Fibroblast of skin of back (primary cell): ENCODE measurements at regions not wholly inside any gene's neighbourhood (a gene's known extent, or its start where the extent isn't known, plus 50 kb on each side); places are given as distances from the start of the nearest gene placed in this dataset.
A peak's percentile ranks its signal among the peaks of the same experiment; 100 is the strongest.

Source experiments
- DNase-seq: peaks from one replicate; pipeline ENCODE4 v3.0.0-alpha.2; 2013

DNA sequence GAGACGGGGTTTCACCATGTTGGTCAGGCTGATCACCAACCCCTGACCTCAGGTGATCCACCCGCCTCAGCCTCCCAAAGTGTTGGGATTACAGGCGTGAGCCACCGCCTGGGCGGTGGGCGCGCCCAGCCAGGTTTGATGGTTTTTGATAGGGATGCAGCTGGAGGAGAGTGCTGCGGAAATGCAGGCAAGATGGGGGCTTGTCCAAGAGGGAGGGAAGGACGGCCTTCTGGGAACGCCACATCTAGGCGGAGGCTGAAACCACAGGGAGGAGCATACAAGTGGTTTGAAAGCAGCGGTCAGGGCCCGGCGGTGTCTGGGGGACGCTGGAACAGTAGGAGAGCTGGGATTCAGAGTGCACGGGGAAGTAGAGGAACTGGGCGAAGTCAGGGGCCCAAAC, 134.6 kb downstream of the VRK1 start:
- DNase-seq: no peak

DNA sequence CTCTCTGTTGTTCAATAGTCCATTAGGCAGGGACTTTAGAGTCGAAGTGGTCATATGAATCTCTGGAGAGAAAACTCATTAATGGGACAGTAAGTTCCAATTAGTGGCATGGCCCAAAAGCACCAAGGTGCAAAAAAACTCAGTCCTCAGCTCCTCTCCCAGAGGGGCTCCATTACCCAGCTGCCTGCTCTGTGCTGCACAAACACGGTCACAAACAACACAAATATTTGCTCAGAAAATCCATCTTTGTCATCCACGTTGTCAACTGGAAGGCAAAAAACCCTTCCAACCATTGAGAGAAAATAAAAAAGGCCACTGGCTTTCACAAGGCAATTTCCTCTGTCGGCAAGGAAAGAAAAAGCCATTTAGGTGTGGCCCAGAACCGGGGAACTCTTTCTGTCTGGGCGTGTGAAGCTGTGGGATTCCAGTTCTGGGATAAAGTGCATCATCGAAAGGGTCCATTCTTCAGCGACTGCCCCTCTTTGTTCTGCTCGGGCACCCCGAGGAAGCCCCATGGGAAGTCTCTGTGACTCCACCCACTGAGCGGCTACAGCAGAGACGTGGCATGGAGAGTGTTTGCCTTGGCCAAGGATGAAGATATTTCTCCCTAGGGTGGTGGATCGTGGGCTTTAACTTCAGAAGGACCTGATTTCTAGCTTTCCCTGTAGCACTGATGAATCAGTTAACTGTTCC, 137.6 kb downstream of the VRK1 start:
- no peak for DNase-seq

DNA sequence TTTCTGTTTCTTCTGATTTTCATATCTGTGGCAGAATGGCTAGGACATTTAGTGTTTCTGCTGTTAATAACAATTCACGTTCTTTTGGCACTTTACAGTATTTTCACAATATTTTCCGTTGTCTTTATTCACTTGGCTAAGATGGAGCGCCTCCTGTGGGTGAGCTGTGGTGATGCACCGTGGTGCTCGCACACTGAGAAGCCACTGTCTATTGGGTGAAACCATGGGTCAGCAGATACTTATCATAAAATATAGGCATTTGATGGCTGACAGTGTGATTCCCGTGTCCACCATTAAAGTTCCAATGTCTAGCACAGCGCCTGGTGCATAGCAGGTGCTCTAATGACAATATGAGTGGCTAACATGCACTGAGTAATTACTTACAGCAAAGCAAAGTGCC, 141.8 kb downstream of the VRK1 start:
- no peak for DNase-seq

DNA sequence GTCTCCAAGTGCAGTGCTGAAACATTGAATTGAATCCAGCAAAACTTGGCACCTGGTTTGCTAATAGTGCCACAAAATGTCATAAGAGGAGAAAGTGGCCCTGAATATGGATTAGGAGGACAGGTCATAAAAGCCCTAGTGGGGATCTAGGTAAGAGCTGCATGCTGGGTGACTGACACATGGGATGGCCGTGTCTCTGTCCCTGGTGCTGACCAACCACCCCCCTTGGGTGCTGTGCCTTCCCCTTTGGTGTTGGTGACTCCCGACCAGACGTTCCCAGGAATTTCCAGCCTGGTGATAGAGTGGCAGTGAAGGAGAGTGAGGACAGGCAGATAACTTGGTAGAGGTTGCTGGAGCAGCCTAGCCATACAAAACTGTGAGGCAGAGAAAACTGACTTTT, 142.8 kb downstream of the VRK1 start:
- peak; percentile 8 for DNase-seq

DNA sequence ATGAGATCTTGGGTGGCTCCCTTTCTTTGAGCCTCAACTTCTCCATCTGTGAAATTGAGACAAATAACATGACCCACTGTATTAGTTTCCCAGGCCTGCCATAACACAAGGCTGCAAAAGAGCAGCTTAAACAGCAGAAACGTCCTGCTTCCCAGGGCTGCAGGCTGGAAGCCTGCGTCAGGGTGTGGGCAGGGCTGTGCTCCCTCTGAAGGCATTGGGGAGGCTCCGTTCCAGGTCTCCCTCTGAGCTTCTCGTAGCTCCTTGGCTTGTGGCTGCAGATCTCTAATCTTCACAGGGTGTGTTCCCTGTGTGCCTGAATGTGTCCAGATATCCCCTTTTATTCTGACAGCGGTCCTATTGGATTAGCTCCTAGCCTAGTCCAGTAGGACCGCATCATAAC, 147.1 kb downstream of the VRK1 start:
- DNase-seq: no peak

DNA sequence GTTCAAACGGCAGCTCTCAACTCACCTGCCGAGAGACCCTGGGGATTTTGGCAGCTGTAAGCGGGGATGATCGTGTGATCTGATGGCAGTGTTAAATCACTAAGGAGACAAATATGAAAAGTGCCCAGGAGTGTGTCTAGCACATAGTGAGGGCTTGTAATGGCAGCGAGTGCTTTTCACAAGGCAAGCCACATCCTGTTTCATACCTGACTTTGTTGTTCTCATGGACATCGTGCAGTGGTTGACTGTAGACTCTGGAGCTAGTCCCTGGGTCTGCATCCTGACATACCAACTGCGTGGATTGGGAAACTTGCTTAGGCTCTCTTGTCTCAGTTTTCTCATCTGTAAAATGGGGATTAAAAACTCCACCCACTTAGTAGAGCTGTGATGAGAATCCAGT, 148.5 kb downstream of the VRK1 start:
- DNase-seq: no peak

DNA sequence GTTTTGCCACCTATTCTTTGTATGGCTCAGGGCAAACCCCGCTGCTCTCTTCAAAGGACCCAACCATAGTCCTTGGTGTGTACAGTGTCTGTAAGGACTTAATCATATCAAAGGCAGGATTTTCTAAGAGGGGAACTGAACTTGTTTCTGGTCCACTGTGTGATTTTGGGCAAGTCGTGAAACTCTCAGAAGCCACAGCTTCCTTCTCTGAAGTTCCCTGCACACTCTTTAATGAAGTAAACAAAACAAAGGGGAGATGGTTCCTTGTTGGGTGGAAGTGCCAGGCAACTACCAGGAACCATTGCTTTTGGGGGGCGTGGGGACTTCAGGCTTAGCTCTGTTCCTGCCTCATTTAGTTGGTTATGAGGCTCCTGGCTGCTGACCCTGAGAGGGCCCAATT, 152.4 kb downstream of the VRK1 start:
- DNase-seq: no peak

DNA sequence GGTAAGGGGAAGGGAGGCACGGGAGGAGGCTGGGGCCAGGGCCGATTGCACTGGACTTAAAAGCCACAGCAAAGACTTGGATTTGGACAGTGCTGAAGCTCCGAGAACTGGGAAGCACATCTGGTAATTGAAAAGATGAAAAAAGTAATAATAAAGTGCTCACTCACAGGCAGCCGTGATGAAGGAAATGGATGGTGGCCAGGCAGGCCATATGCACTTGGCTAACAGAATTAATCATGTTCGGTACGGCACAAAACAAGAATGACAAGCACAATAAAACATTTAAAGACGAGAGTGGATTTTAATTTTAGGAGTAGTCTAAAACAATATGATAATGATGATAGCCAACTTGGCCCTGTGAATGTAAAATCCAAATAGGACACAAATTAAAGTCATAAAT, 154.3 kb downstream of the VRK1 start:
- no peak for DNase-seq

DNA sequence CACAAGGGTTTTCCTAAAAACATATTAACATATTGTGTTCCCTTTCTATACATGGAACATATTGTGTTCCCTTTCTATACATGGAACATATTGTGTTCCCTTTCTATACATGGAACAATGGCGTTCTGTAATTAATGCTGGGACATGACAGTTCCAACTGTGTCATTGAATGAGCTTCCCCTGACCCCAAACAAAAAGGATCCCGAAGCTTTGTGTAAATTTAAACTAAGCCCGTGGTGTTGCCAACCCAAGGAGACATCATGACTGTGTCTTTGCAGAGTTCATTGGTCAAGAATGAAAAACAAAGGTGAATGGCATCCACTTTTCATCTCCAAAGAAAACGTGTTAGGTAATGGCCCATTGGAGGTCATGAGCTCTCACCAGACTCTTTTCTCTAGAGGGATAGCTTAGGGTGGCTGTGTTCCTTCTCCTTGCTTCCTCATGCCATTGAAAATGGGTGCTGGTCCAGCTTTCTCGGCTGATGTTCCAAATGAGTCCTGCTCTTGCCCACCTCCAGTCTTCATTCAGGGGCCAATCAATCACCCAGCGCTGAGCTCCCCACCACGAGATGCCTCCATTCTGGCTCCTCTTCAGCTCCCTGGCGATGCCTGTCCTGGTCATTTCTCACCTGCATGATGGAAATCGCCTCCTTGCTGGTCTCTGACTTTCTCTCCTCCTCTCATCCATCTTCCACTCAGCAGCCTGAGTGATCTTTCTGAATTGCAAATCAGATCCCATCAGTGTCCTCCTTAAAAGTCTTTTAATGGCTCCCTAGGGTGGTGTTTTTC, 156.1 kb downstream of the VRK1 start:
- no peak for DNase-seq

DNA sequence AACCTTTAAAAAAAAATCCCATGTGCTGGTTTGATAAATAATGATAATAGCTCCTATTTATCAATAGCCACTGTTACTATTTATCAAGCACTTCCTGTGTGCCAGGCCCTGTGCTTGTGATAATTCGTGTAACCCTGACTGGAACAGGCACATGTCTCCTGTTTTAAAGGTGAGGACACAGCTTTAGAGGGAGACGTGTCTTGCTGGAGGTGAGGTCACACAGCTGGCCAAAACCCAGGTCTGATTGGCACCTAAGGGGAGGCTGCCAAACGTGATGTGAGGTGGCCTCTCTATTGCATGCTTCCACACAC, 156.6 kb downstream of the VRK1 start:
- DNase-seq: no peak

DNA sequence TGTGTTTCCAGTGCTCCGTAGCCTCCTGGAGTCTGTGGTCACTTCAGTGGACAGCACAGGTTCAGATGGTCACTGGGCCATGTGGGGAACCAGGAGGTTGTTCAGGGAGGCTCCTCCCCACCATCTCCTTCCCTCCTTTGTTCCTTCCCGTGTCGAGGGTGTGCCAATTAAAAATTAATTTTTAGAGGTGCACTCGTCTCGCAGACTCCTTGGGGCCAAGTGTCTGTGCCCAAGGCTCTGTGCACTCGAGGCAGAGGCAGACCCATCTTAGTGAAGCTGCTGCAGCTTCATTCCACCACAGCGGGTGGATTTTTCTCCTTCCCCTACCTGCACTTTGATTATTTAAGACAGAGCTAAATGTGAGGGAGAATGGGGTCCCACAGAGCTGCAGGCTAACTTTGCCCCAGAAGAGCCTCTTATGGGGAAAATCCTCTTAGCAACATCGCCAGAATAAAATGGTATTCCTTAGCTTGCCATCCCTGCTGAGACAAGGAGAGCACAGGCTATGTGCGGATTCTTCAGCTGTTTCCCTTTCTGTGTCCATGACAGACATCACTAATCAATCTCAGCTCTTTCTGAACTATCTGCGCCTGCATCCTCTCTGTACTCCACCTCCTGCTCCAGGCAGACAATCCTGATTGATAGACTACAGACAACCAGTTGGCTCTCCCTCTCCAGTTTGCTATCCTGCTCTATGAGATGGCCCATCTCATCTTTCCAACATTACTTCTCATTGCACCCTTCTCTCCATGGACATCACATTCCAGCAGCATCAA, 159.5 kb downstream of the VRK1 start:
- no peak for DNase-seq

DNA sequence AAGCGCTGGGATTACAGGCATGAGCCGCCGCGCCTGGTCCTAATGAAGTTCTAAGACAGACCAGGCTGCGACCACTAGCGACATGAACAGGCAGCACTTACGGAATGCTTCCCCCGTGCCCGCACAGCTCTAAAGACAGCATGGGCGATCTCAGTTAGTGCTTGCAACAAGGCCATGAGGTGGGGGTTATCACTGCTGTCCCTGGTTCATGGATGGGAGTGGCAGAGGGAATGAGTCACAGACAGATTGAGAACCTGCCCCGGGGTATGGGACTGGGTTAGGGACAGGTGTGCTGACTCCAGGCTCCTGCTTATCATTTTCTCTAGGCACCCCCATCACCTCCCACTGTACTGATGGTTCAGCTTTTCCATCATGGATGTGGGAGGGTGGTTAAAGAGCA, 160.9 kb downstream of the VRK1 start:
- DNase-seq: no peak

DNA sequence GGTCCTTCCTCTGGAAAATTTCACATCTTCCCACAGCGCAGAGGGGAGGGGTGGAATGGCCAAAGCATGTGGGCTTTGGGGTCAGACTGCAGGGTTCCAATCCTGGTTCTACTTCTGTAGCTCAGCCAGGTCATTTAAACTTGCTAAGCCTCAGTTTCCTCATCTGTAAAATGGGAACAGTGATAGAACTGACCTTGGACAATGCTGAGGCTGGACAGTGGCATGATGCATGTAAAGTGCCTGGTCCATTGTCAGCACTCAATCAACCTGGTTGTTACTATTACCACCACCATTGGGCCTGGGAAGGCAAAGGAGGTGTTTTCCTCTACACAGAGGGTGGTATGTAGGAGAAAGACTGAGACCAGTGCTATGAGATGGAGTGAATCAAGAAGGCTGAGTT, 162.8 kb downstream of the VRK1 start:
- no peak for DNase-seq

DNA sequence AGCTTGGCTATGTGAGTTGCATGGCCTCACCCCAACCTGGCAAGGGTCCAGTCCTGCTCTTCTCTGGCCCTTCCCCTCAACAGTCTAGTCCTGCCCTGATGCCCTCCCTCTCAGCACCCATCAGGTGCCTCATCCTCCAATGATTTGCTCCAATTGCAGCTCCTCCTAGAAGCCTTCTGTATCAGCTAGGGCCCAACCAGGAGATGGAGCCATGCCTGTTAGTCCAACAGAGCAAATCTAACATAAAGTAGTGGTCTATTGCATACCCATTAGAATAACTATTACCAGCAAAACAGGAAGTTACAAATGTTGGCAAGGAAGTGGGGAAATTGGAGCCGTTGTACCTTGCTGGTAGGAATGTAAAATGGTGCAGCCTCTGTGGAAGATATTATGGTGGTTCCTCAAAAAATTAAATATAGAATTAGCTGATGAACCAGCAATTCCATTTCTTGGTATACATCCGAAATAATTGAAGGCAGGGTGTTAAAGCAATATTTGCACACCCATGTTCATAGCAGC, 163.5 kb downstream of the VRK1 start:
- no peak for DNase-seq

DNA sequence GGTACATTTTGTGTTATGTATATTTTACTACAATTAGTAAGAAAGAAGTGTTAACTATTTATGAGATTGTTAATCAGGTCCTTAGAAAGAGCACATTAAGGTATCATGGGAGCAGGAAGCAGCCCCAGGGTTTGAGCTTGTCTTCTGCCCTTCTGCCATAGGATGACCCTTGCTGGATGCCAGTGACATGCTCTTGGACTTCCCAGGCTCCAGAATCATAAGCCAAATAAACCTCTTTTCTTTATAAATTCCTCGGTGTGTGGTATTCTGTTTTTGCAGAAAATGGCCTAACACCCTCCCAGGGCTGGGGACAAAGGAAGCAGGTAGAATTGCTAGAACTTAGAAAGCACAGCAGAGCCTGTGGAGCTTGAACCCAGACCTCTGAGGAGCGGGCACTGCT, 164.7 kb downstream of the VRK1 start:
- DNase-seq: no peak

DNA sequence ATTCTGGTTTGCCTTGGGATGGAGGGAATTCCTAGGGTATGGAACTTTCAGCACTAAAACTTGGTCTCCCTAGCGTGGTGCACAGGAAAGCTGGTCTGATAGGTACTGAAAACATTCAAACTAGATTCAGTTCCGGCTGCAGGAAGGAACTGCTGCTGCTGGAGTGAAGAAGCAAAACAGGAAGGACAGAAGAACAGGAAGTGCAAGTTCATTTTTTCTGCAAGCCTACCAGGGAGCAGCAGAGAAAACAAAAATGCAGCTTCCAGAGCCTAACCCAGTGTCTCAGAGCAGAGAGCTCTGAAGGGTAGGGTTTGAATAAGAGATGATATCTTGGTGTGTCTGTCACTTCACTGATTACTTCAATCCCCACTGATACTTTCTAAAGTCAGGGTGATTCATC, 165.2 kb downstream of the VRK1 start:
- DNase-seq: no peak

DNA sequence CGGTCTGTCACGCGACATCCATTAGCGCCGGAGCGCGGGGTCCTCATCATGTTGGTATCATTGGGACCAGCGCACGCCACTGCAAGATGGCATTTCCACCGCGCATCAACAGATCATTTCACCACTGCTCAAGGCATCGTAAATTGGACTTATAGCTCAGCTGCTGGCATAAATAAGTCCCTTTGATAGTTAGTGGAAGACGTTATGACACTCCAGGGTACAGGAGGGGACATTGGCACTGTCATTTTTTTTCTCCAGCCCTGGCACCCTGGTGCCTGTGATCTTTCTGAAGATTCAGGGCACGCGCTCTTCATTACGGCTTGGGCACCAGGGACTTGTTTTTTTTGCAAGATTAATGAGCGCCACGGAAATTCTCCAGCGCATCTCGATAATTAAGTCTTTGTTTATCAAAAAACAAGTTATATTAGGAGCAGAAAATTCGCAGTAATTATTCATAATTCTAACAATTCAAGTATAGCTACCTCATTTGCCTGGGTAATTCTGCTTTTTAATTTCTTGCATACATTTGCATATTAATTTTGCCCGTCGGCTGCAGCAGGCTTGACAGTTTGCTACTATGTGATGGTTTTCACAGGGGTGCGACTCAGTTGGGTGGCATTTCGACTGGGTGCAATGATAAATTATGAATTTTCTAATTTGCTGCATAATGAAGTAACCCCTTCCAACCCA, 167.7 kb downstream of the VRK1 start:
- DNase-seq: no peak

DNA sequence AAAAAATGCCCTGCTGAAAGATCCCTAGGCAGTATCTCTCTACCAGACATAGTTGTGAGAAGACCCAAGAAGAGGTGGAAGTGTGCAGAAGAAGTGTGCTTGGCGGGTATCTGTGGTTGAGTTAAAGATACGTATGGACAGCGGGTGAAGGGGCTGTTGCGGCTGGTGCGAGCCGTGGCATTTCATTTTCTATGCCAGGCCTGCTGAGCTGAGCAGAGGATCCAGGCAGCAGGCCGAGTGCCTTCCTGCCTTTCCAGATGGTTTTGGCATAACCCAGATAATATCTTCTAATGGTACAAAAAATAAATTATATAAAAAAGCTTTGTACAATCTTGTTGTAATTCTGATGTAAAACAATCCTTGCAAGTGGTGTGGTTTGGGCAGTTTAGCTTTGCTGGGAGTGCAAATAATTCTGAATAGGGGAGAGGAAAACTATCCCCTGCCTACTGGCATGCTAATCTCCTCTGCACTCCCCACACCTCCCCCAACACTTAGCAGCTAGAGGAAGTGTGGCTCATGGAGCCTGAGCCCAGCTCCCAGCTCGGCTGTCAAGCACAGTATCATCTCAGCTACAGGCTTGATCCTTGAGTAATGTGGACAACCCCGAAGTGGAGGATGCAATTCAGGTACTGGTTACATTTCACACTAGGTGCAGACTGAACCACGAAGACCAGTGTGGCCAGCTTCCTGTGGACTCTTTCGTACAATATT, 168.9 kb downstream of the VRK1 start:
- DNase-seq: no peak

DNA sequence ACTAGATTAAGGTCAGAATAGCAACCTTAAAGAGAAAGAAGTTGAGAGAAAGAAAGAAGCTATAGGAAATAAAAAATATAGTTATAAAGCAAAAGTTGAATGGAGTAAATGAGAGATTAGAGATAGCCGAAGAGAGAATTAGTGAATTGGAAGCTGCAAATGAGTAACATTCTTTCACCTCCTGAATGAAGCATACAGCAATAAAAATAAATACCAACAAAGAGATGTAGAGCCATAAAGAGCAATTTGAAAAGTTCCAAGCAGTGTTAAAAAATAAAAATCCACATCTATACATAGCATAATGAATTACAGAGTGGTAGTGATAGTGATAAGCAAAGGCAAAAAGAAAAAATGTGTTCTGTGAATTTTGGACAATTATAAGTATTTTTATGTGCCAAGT, 177.9 kb downstream of the VRK1 start:
- DNase-seq: no peak

DNA sequence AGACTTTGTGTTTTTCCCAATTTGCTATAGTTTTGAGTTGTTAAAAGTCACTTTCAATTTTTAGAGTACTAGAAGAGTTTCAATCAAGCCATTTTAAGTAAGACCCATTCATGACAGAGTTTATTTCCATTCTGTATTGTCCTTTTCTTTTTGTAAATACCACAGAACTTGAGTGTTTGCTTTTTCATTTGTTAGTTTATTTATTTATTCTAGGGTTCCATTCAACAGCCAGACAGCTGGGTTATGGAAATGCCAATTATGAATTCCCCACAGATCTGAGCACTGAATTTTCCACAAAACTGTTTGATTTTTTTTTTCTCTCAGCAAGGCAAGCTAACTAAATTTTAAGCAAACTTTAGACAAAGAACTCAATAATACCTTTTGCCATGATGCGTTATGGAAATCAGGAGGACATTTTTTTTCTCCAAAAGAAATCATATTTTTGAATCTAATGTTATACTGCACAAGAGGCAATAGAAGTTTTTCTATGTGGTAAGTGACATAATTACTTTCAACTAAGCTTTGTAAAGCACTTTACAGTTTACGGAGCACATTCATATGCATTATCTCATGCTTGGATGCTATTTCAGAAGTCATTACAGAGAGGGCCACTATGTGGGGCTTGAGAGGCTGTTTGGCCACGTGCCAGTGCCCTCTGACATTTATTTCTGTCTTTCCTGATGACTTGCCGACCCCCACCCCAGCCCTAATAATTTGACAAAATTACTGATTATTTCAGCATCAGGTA, 181.5 kb downstream of the VRK1 start:
- DNase-seq: no peak

DNA sequence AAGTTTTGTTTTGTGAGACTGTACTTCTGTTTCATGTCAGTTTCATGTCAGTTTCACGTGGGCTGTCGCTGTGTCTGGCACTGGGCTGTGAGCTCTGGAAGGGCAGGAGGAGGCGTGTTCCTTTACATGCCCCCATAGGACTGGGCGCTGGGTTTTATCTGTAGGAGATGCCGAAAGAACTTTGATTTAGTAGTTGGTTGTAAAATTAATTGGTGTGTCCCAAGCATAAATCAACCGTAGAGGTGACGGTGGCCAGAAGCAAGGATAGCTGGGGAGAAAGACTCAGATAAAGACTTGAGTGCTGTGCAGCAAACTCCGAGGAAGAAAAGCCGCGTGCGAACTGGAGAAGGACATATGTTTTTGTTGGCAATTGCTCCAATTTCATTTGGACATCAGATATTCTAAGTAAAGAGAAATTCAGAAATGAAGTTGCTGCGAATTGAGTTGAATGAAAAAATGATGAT, 182.5 kb downstream of the VRK1 start:
- no peak for DNase-seq

DNA sequence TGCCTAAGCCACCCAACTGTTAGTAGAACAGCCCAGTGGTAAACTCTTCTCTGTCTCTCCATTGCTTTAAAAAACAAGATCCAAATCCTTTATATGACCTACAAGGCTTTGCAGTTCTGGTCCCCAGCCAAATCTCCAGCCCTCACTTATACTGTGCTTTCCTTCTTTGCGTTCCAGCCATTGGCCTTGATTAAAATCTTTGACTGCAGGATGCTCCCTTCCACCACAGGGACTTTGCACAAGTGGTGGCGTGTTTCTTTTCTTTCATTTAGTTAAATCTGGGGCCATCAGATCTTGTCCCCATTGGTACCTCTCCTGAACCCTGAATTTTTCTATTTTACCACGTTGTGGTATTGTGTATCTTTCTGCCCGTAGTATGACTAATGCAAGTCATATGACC, 183.7 kb downstream of the VRK1 start:
- DNase-seq: no peak
